Activated CD4-positive, CD25-positive, alpha-beta regulatory T cell (primary cell): ENCODE measurements at regions not wholly inside any gene's neighbourhood (a gene's known extent, or its start where the extent isn't known, plus 50 kb on each side); places are given as distances from the start of the nearest gene placed in this dataset.
A peak's percentile ranks its signal among the peaks of the same experiment; 100 is the strongest.

ENCODE experiments used
- DNase-seq, 4 experiments: peaks; one replicate each; lab custom pipeline; 2025; lab: John Stamatoyannopoulos, UW

GRCh38 chr2:48107326-48107925 lies 201.1 kb upstream of the FBXO11 start:
- no peak for DNase-seq

DNA sequence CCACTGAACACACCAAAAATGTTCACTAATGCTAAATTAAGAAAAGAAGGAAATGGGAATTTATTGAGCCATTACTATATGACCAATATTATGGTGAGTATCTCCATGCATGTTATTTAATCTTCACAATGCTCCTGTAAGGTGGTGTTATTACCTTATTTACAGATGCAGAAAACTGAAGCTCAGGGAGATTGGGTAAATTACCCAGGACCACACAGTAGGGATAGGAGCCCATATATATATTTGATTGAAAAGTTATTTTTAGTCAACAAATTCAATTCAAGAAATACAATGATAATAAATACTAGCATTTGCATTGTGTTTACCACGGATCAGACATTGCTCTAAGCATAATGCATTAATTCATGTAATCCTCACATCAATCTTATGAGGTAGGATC lies 202.2 kb upstream of the FBXO11 start:
- no peak for DNase-seq

GRCh38 chr2:48109491-48110204 lies 203.3 kb upstream of the FBXO11 start:
- no peak for DNase-seq

GRCh38 chr2:48110492-48110891 lies 204.0 kb upstream of the FOXN2 start:
- no peak for DNase-seq

DNA sequence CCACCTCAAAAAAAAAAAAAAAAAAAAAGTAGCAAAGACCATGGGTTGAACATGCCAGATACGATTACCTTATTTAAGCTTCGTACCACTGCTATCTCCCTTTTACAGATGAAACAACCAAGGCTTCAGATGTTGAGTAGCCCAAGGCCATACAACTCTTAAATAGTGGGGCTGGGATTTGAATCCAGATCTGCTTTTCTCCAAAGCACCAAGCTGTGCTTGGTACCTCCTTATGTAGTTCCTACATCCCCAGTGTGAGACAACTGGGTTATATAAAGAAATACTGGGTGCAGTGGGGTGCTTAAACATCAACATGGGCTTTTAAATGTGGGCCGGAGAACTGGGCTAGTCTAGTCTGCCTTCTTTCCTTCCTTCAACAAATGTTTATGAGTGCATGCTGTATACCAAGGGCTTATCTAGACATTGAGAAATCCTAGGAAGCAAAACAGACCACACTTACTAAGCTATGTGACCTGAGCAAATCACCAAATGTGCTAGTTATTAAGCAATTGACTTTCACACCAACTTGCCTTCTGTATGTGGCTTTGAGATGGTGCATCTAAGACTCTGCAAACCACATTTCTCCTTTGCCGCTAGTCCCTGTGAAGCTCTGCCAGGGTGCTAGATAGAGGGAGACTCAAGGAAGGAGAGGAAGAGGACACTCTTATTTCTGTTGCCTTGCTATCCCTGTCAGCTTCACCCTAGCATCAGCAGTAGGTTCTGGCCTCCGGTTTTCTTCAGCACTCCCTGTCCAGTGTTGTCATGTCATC lies 201.4 kb upstream of the FOXN2 start:
- no peak for DNase-seq

DNA sequence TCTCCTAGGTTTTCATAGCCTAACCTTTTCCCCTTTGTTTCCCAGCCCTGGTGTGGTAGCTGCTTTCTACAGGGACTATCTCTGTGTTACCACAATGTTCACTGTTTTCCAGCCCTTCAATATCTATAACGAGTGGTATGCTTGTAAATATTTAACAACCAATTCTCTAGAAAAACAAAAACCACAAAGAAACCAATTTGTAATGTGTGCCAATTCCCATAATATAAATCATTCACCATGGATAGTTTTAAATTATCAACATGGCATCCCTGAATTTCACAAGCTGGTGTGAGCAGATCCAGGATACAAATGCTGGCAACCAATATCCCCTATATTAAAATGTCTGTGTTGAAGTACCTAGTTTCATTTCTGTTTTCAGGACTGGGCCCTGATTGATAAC lies 200.7 kb upstream of the FOXN2 start:
- no peak for DNase-seq

DNA sequence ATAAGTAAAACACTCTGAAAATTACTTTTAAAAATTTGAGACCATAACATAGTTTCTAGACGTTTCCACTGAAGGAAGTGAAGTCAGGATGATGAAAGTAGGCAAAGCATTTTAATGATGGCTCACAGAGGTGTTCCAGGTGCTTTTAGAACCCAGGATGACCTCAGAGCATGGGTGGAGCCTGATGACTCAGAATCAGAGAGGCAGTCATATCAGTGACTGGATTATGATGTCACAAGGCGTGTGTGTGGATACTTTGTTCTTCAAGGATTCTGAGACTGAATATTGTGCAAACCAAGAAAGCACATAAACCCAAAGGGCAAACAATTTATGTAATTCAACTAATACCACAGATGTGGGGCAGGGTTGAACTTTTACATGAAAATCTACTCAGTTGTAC lies 200.2 kb upstream of the FOXN2 start:
- DNase-seq, result peak in 2 of 4 experiments; percentile 1 to 20

DNA sequence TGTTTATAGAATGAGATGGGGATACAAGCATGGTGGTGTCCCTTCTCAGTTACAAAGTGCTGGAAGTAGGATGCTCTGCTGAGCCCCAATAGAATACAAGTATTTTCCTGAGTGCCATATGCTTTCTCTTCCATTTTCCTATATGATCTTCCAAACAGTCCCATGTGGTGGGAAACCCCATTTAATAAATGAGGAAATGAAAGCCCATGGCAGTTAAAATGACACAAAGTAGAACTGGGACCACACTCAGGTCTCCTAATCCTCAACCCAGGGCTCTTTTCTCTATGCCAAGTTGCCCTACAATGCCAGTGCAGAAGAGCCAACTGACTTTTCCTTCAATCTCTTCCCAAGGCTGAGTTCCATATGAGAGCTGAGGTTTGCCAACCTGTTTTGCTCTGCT lies 198.0 kb upstream of the FOXN2 start:
- DNase-seq, result no peak

- no peak for DNase-seq
Observed at GRCh38 chr2:48118895-48119294, 195.6 kb upstream of the FOXN2 start.

DNA sequence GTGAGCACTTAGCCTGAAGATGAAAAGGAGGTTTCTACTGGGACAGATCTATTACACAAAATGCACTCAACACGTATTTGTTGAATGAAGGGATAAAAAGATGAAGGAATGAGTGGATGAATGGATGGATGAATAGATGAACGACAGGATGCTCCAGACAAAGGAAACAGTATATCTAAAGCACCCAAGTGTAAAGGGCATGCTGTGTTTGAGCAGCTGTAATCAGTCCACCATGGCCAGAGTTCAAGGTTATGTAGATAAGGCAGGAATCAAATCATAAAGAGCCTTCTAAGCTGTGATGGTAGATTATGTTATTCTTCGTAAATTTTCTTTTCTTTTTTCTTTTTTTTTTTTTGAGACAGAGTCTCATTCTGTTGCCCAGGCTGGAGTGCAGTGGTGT lies 194.4 kb upstream of the FOXN2 start:
- no peak for DNase-seq

DNA sequence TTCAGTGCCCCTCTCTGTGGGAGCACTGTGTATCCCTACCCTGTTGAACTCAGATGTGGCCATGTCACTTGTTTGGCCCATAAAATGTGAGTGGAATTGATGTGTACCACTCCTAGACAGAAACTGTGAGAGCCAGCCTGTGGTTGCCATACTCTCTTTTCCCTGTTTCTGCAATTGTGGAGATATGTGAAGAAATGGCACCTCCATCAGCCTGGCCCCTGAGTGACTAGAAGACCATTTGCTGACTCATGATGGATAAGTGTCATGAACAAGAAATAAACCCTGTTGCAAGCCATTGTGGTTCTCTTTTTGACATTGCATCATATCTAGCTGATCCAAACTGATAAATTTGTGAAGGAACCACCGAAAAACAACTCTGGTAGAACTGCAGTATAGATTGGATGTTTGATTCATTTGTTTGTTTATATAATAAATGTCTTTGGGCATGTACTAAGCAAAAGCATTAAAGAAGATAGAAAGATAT lies 193.7 kb upstream of the FOXN2 start:
- DNase-seq, result no peak

DNA sequence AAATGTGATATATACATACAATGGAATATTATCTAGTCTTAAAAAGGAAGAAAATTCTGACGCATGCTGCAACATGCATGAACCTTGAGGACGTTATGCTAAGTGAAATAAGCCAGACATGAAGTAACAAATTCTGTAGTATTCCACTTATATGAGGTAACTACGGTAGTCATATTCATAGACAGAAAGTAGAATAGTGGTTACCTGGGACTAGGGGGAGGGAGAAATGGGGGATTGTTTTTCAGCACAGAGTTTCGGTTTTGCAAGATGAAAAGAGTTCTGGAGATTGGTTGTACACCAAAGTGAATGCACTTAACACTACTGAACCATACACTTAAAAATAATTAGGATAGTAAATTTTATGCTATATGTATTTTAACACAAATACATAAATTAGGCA lies 192.3 kb upstream of the FOXN2 start:
- DNase-seq, result no peak

- DNase-seq, result no peak
Observed at GRCh38 chr2:48124592-48124991, 189.9 kb upstream of the FOXN2 start.

- DNase-seq, result no peak
Observed at GRCh38 chr2:48126162-48126561, 188.3 kb upstream of the FOXN2 start.

DNA sequence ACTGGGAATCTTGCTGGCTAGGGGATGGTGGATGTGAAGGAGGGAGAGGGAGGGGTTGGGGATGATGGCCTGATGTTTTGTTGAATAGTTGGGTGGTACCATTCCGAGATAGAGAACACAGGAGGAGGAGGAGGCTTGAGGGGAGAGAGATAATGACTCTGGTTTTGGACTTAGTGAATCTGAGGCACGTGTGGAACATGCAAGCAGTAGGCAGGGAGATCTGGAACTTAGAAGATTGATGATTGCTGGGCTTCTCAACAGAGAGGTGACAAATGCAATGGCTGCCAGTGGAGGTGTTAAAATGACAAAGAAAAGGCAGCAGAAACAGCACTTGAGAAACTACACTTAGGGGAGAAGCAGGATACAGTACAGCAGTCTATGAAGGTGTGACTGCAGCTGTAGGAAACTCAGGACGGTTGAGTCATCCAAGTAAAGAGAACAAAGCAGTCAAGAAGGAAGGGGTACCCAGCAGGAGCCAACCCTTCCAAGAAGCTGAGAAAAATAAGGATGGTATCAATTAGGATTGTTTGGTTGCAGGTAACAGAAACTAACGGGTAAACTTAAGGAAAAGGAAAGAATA lies 186.8 kb upstream of the FOXN2 start:
- no peak for DNase-seq

GRCh38 chr2:48129293-48129950 lies 185.1 kb upstream of the FOXN2 start:
- no peak for DNase-seq

DNA sequence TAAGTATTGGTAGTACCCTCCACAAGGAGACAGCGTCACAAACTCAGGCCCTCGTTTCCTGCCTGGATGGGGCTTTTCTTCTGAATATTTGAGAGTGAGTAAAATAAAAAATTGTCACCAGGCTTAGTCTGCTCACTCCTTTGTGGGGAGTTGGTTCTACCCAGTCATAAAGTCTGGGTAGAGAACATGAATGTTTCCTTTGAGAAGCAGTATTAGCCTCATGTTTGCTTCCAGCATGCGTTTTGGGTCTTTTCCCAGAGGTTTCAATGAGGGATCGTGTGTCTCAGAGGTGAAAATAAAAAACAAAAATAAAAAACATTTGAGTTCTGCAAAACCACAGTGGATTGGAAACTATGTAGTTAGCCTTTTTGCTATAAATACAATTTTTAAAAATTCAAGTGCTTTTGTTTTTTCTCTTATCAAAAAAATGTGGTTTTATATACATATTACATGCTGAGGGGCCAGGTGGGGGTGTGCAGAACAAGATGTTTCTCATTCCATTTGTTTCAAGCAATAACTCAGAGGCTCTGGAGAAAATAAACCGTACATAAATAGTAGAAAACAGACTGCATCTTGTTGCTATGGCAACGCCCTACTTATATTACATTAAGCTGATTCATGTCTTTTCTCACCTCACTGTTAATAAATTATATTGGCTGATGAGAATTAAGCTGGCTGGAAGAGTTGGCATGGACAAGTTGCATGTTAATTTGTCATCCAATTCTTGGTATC lies 182.8 kb upstream of the FOXN2 start:
- DNase-seq, result no peak

GRCh38 chr2:48132271-48132625 lies 182.2 kb upstream of the FOXN2 start:
- DNase-seq, result no peak

DNA sequence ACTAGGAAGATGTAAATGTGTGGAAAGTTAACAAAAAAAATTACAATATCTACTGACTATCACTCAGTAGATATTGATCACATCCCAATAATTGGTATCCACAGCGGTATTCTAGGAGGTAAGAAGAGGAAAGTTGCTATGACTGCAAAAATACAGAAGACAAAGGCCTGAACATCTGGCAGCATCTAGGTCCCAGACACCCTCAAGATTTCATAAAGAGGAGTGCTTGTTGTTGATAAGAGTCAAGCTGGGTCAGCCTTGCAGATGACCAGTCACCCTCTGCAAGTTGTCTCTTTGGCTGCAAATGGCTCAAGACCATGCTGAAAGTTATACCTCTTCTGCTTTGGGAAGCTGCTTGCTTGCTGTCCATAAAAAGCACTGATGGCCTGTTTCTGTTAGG lies 179.8 kb upstream of the FOXN2 start:
- DNase-seq, result no peak

DNA sequence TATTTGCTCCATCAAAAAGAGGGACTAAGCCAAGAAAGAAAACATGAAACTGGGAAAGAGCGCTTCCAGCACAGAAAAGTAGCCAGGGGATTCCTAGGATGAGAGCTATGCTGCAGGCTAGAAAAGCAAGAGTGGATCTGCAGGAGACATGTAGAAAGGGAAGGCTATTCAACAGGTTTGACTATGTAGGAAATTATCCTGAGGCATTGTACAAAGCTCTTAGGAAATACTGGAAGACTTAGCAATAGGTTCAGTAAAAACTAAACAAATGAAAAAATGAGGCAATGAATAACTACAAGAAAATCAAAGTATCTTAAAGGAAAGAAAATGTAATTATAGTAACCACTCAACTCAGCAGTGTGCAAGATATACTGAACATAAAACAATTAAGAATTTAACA lies 178.7 kb upstream of the FOXN2 start:
- no peak for DNase-seq

DNA sequence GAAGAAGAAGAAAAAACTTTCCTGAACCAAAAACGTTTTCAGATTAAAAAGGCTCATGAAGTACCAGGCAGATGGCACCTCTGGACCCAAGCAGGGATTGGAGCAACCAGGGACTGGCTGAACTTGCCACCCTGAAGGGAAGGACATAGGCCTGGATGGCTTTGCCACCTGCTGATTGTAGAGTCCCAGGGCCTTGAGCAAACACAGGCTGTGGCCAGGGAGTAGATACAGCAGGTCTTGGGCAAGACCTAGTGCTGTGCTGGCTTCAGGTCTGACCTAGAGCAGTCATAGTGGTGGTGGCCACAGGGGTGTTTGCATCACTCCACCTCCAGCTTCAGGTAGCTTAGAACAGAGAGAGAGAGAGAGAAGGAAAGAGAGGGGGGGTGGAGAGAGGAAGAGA lies 176.7 kb upstream of the FOXN2 start:
- DNase-seq, result no peak

DNA sequence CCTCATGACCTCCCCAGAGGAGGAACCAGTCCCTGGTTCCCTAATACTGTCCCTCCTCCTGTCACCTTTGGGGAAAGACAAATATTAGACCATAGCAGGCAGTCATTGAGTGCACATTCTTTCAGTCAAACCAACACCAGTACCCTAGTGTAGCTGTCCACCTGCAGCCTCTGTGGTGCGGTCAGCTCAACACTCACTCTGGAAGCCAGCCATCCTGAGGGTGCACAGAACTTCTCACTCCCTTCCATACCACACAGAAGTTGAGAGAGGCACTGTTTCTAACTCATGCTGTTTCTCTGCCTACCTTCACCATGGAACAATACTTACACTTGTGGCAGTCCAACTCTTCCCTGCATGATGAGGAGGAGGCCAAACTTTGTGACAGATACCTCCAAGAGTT lies 175.6 kb upstream of the FOXN2 start:
- DNase-seq, result no peak
